KMS-11 (cell line): ENCODE measurements at regions not wholly inside any gene's neighbourhood (a gene's known extent, or its start where the extent isn't known, plus 50 kb on each side); places are given as distances from the start of the nearest gene placed in this dataset.

ENCODE experiments used
- H2AFZ ChIP-seq: fragments of 200-600 bp; sonication (generic); 2 replicates; pipeline ENCODE4 v1.6.1; 2016; ENCODE audit warnings: antibody characterized with exemption, mixed run types, low read depth
- H3K27ac ChIP-seq: fragments of 200-600 bp; sonication (generic); 2 replicates; pipeline ENCODE4 v1.6.1; 2016; ENCODE audit warnings: mild to moderate bottlenecking, mixed run types
- H3K27me3 ChIP-seq: fragments of 200-600 bp; sonication (generic); 2 replicates; pipeline ENCODE4 v1.6.1; 2017; ENCODE audit warnings: mild to moderate bottlenecking, low read depth, mixed run types, moderate library complexity; ENCODE audit not compliant: insufficient read depth
- H3K36me3 ChIP-seq: fragments of 200-600 bp; sonication (generic); 2 replicates; pipeline ENCODE4 v1.6.1; 2017; ENCODE audit warnings: mild to moderate bottlenecking, mixed run types; ENCODE audit not compliant: insufficient read depth
- H3K4me1 ChIP-seq: fragments of 200-600 bp; sonication (generic); 2 replicates; pipeline ENCODE4 v1.6.1; 2016; ENCODE audit warnings: mild to moderate bottlenecking, low read depth, mixed run types; ENCODE audit not compliant: poor library complexity, severe bottlenecking
- H3K4me2 ChIP-seq: fragments of 200-600 bp; sonication (generic); 2 replicates; pipeline ENCODE4 v1.7.0; 2016; ENCODE audit warnings: mild to moderate bottlenecking, mixed run types
- H3K4me3 ChIP-seq: fragments of 200-600 bp; sonication (generic); IDR thresholded peaks from 2 replicates; pipeline ENCODE4 v1.6.1; 2017; ENCODE audit warnings: low read depth, low read length, mixed read lengths; ENCODE audit not compliant: insufficient read depth
- H3K79me2 ChIP-seq: fragments of 200-600 bp; sonication (generic); 2 replicates; pipeline ENCODE4 v1.6.1; 2016; ENCODE audit warnings: low read depth, mixed run types; ENCODE audit not compliant: insufficient read depth
- H3K9ac ChIP-seq: fragments of 200-600 bp; sonication (generic); 2 replicates; pipeline ENCODE4 v1.6.1; 2016; ENCODE audit warnings: mild to moderate bottlenecking, mixed run types
- H4K20me1 ChIP-seq: fragments of 200-600 bp; sonication (generic); 2 replicates; pipeline ENCODE4 v1.6.1; 2016; ENCODE audit warnings: mild to moderate bottlenecking, mixed run types; ENCODE audit not compliant: insufficient read depth
- CTCF ChIP-seq: fragments of 200-600 bp; sonication (generic); conservative IDR thresholded peaks from 2 replicates; pipeline ENCODE4 v1.6.1; 2017; ENCODE audit warnings: low read depth, mild to moderate bottlenecking, antibody characterized with exemption, low read length, moderate library complexity, mixed read lengths

GRCh38 chr5:1743061-1743768 is 56.4 kb downstream of the MRPL36 start:
- Histone ChIP-seq H2AFZ (no peak overlapping the region), H3K27me3 (no peaks in the 10 kb centered on the region), H3K4me1 (no peaks in the 10 kb centered on the region), H3K4me2 (no peak overlapping the region), H3K79me2 (no peaks in the 10 kb centered on the region), H3K36me3 (no peaks in the 10 kb centered on the region), H4K20me1 (no peaks in the 10 kb centered on the region), H3K4me3 (no peak overlapping the region), H3K9ac (no peak overlapping the region), H3K27ac (no peak overlapping the region)
- TF ChIP-seq CTCF = no peak

GRCh38 chr5:1737790-1738405 is 61.7 kb downstream of the MRPL36 start:
- no peaks in the 10 kb centered on the region for H3K27me3 ChIP-seq
- peak; percentile 89 for TF ChIP-seq CTCF

GRCh38 chr5:1736889-1737711 is 62.5 kb downstream of the MRPL36 start:
- no peak overlapping the region for H3K27ac ChIP-seq
- TF ChIP-seq CTCF = no peak
- H3K36me3 ChIP-seq = no peaks in the 10 kb centered on the region
- no peak overlapping the region for H2AFZ ChIP-seq
- no peak overlapping the region for H3K4me3 ChIP-seq
- H3K4me2 ChIP-seq = no peak overlapping the region
- H3K9ac ChIP-seq = no peak overlapping the region
- H4K20me1 ChIP-seq = no peaks in the 10 kb centered on the region
- H3K27me3 ChIP-seq = no peaks in the 10 kb centered on the region
- no peaks in the 10 kb centered on the region for H3K4me1 ChIP-seq
- H3K79me2 ChIP-seq = no peaks in the 10 kb centered on the region

More at GRCh38 chr5:1737790-1738405, 61.7 kb downstream of the MRPL36 start:
- Histone ChIP-seq H3K4me1 (no peaks in the 10 kb centered on the region), H3K36me3 (no peaks in the 10 kb centered on the region), H4K20me1 (no peaks in the 10 kb centered on the region), H2AFZ (no peak overlapping the region), H3K4me2 (no peak overlapping the region), H3K9ac (no peak overlapping the region), H3K27ac (no peak overlapping the region), H3K4me3 (no peak overlapping the region), H3K79me2 (no peaks in the 10 kb centered on the region)

- no peaks in the 10 kb centered on the region for H3K36me3 ChIP-seq
- no peak overlapping the region for H3K4me2 ChIP-seq
- H3K27ac ChIP-seq = no peak overlapping the region
- no peak overlapping the region for H3K4me3 ChIP-seq
- no peaks in the 10 kb centered on the region for H3K79me2 ChIP-seq
- no peaks in the 10 kb centered on the region for H3K27me3 ChIP-seq
- no peaks in the 10 kb centered on the region for H3K4me1 ChIP-seq
- H4K20me1 ChIP-seq = no peaks in the 10 kb centered on the region
- TF ChIP-seq CTCF = no peak
- H2AFZ ChIP-seq = no peak overlapping the region
- H3K9ac ChIP-seq = no peak overlapping the region
Observed at GRCh38 chr5:1736065-1736464, 63.6 kb downstream of the MRPL36 start.
